ELR (cell line): ENCODE measurements at regions not wholly inside any gene's neighbourhood (a gene's known extent, or its start where the extent isn't known, plus 50 kb on each side); places are given as distances from the start of the nearest gene placed in this dataset.
"Not testable (repeated sequence)": the region's sequence is repeated elsewhere in the genome, so short reads cannot be mapped to it uniquely, and the experiment has no call there.

Source experiments
- DNase-seq: peaks from one replicate; pipeline ENCODE4 v3.0.0-alpha.2; 2015; ENCODE audit warnings: low read depth

- DNase-seq = no peak
Observed at GRCh38 chr6:86476311-86476710, 461.0 kb upstream of the HTR1E start.

GRCh38 chr6:86474081-86474480, 463.2 kb upstream of the HTR1E start:
- no peak for DNase-seq

DNA sequence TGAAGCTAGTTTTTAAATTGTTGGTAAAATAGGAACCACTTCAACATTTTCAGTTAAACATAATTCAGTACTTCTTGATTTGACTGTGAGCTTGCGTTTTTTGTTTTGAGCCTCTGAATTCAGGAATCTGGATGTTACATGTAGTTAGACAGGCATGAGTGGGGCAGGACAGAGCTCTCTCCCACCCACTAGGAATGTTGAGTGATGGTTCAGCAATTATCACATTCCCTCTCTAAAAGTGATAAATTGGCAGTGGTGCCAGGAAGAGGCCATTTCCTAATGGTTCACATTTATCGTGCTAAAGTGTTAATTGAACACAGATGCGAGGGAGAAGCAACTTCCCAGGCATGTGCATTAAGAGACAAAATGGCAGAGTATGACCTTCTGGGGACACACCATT, 465.5 kb upstream of the HTR1E start:
- DNase-seq = no peak

- DNase-seq = no peak
Observed at GRCh38 chr6:86459978-86460377, 477.4 kb upstream of the HTR1E start.

DNA sequence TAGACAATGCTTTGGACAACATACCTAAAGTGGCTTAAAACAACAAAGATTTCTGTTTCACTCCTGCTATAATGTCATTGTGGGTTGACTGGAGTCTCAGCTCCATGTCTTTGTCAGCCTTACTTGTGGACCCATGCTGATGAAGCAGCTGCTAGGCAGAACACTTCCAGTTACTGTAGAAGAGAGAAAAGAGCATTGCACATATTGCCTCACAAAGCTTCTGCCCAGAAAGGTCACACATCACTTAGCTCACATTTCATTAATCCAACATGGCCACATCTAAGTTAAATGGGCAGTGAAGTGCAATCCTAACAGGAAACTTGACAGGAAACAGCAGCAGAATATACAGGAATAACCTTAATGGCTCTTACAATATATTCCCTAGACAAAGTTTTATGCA, 480.5 kb upstream of the HTR1E start:
- DNase-seq = no peak

GRCh38 chr6:86453232-86453631, 484.1 kb upstream of the HTR1E start:
- no peak for DNase-seq

GRCh38 chr6:86448398-86448797, 488.9 kb upstream of the HTR1E start:
- DNase-seq = no peak

DNA sequence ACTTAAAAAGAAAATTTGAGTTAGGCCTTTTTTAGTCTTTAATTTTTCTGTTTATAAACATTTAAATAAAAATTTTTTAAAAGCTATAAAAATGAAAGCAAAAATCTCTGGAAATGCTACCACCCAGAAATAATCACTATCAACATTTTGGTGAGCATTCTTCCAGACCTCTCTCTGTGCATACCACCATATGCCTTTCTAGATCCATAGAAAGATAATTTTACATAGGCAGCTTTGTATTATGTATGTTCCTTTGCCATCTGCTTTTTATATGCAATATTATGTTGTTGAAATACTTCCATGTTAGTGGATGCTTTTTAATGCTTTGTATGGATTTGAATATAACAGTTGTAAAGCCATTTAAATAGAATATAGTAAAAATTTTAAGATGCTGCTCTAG, 496.7 kb upstream of the HTR1E start:
- no peak for DNase-seq

GRCh38 chr6:86423571-86423970, 513.8 kb upstream of the HTR1E start:
- no peak for DNase-seq

DNA sequence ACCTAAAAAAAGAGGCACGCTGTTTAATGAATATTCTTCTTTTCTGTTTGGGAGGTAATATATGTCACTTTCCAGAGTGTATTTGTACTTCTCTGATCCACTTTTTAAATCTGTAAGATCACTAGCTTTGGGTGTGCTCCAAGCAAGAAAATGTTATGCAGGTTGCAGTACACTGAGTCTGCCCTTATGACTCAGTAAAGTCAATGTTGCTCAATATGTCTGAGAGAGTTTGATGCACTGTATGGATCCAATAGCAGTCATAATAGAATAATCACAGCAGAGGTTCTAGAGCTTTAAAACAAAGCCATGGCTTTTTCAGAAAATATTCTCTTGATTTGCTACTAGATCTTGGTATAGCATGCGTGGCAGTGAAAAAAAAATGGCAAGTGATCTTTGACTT, 525.3 kb upstream of the HTR1E start:
- no peak for DNase-seq

GRCh38 chr6:86407128-86407527, 530.2 kb upstream of the HTR1E start:
- no peak for DNase-seq

GRCh38 chr6:86392850-86393249, 544.5 kb upstream of the HTR1E start:
- DNase-seq = not testable (repeated sequence)

DNA sequence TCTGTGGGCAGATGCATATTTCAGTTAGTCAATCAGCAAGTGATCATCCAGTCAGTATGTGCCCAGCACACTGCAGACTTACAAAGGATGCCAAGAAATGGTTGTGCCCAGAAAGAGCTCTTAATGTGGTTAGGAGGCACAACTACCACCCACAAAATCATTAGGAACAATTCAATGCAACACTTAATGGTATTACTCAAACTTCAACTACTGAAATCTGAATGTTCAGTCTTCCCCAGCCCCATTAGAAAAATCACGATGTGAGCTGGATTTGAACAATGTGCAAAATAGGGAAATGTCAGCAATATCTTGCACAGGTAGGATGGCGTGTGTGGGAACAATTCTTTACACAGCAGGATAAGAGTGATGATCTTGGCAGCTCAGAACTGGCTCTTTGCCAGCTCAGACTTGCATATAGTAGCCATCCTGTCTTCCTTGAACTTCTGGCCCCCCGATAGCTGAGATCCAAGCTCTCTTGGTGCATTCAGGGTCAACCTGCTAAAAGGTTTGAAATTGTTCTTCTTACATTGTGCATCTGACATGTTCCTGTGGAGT, 556.7 kb upstream of the HTR1E start:
- no peak for DNase-seq

GRCh38 chr6:86357877-86358276, 579.5 kb upstream of the HTR1E start:
- DNase-seq = no peak

GRCh38 chr6:86355271-86355670, 582.1 kb upstream of the HTR1E start:
- no peak for DNase-seq

- no peak for DNase-seq
Observed at GRCh38 chr6:86331919-86332318, 605.4 kb upstream of the HTR1E start.

DNA sequence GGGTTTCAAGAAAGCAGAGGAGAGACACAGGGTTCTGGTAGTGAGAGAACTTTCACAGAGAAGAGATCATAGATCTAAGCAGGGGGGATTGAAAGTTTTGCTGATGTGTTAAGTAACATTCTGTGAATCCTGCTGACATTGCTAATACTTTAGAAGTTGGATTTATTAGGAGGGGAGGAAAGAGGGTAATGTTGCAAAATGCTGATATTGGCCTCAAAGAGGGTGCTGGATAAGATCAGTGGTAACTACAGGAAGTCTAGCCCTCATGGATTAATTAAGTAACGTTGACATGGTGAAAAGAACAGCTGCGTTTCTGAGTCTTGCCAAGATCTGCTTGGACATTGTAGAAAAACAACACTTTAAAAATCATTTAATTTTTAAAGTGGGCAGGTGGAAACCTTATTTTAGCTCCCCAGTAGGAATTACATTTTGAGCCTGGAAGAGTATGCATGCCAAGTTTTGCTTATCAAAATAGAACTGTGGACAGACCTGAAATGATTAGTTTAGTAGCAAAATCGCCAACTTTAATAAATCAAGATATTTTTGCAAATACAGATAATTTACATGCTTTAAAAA, 606.0 kb upstream of the HTR1E start:
- no peak for DNase-seq

DNA sequence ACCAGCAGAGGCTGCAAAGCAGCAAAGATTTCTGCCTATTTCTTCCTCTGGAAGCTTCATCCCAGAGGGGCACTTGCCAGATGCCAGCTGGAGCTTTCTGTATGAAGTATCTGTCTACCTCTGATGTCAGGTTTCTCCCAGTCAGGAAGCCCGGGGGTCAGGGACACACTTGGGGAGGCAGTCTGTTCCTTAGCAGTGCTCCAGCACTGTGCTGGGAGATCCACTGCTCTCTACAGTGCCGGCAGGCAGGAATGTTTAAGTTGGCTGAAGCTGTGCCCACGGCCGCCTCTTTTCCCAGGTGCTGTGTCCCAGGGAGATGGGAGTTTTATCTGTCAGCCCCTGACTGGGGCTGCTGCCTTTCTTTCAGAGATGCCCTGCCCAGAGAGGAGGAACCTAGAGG, 631.1 kb upstream of the HTR1E start:
- DNase-seq = no peak

DNA sequence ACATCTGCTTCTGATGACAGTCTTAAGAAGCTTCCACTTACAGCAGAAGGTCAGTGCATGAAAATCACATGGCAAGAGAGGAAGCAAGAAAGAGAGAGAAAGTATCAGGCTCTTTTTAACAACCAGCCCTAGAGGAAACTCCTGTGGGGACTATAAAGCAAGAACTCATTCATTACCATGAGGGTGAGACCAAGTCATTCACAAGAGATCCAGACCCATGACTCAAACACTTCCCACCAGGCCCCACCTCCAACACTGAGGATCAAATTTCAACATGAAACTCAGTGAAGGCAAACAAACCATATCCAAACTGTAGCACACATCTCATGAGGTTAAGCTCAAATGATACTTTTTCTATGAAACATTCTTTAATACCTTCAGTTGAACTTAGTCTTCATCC, 643.2 kb upstream of the SYNCRIP start:
- no peak for DNase-seq

DNA sequence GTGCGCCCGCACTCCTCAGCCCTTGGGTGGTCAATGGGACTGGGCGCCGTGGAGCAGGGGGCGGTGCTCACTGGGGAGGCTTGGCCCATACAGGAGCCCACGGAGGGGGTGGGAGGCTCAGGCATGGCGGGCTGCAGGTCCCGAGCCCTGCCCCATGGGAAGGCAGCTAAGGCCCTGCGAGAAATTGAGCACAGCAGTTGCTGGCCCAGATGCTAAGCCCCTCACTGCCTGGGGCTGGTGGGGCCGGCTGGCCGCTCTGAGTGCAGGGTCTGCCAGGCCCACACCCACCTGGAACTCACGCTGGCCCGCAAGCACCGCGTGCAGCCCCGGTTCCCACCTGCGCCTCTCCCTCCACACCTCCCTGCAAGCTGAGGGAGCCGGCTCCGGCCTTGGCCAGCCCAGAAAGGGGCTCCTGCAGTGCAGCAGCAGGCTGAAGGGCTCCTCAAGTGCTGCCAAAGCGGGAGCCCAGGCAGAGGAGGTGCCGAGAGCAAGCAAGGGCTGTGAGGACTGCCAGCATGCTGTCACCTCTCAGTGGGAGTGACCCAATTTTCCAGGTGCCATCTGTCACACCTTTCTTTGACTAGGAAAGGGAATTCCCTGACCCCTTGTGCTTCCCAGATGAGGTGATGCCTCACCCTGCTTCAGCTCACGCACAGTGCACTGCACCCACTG, 642.3 kb upstream of the SYNCRIP start:
- DNase-seq = not testable (repeated sequence)

- not testable (repeated sequence) for DNase-seq
Observed at GRCh38 chr6:86283596-86283995, 640.9 kb upstream of the SYNCRIP start.

GRCh38 chr6:86276056-86276455, 633.4 kb upstream of the SYNCRIP start:
- DNase-seq = no peak

GRCh38 chr6:86273936-86274335, 631.2 kb upstream of the SYNCRIP start:
- no peak for DNase-seq

DNA sequence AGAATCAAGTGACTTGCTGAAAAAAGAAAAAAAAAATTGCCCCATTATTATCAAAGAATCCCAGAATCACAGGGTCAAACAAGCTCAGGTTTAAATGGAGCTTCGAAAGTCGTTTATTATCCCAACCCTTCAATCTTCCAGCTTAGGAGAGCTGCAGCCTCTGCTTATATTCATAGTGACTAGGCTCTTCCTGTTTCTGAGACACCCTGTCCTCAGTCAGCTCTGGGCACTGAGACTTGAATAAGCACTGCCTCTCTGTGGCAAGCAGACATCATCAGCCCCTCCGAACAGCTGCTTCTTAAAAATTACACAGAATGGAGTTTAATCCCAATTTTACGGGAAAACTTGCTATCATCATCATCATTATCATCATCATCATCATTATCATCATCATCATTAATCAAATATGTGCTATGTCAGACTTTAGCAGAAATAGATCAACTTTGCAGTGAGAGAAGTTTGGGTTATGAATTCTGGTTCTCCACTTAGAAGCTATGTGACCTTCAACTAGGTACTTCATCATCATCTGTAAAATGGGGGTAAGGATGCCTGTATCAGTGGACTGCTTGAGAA, 614.0 kb upstream of the SYNCRIP start:
- no peak for DNase-seq
